ENCODE measurements at regions not wholly inside any gene's neighbourhood (a gene's known extent, or its start where the extent isn't known, plus 50 kb on each side); places are given as distances from the start of the nearest gene placed in this dataset.
"Not testable (repeated sequence)": the region's sequence is repeated elsewhere in the genome, so short reads cannot be mapped to it uniquely, and the experiment has no call there.

GRCh38 chr7:153404781-153405279, 645.3 kb downstream of the ACTR3B start:
- no peaks in the 10 kb centered on the region for H3K36me3 ChIP-seq (ENCODE audit: control insufficient read depth, insufficient read depth, low read length)
- peaks cover 30% of the 10 kb centered on the region for H3K9me3 ChIP-seq (ENCODE audit: control insufficient read depth, insufficient read depth, low read depth, low read length)
- H3K27me3 ChIP-seq (ENCODE audit: control insufficient read depth, insufficient read depth, low read length), result no peaks in the 10 kb centered on the region
- no peaks in the 10 kb centered on the region for H3K4me1 ChIP-seq (ENCODE audit: control insufficient read depth, insufficient read depth, low read length)
- no peak overlapping the region for H3K27ac ChIP-seq (ENCODE audit: low read depth, low read length)
- H3K4me3 ChIP-seq (ENCODE audit: low read depth, low read length), result no peak overlapping the region
- no peak overlapping the region for H3K9ac ChIP-seq (ENCODE audit: low read length)

GRCh38 chr7:153405704-153406485, 646.3 kb upstream of the DPP6 start:
- no peaks in the 10 kb centered on the region for H3K4me1 ChIP-seq (ENCODE audit: control insufficient read depth, insufficient read depth, low read length)
- no peaks in the 10 kb centered on the region for H3K27me3 ChIP-seq (ENCODE audit: control insufficient read depth, insufficient read depth, low read length)
- peaks cover 22% of the 10 kb centered on the region for H3K9me3 ChIP-seq (ENCODE audit: control insufficient read depth, insufficient read depth, low read depth, low read length)
- no peaks in the 10 kb centered on the region for H3K36me3 ChIP-seq (ENCODE audit: control insufficient read depth, insufficient read depth, low read length)
- no peak overlapping the region for H3K9ac ChIP-seq (ENCODE audit: low read length)
- H3K4me3 ChIP-seq (ENCODE audit: low read depth, low read length), result no peak overlapping the region
- no peak overlapping the region for H3K27ac ChIP-seq (ENCODE audit: low read depth, low read length)

GRCh38 chr7:153406486-153406872, 645.7 kb upstream of the DPP6 start:
- Histone ChIP-seq H3K4me3 (ENCODE audit: low read depth, low read length) (no peak overlapping the region), H3K27ac (ENCODE audit: low read depth, low read length) (no peak overlapping the region), H3K36me3 (ENCODE audit: control insufficient read depth, insufficient read depth, low read length) (no peaks in the 10 kb centered on the region), H3K9ac (ENCODE audit: low read length) (no peak overlapping the region), H3K4me1 (ENCODE audit: control insufficient read depth, insufficient read depth, low read length) (no peaks in the 10 kb centered on the region), H3K9me3 (ENCODE audit: control insufficient read depth, insufficient read depth, low read depth, low read length) (peaks cover 24% of the 10 kb centered on the region), H3K27me3 (ENCODE audit: control insufficient read depth, insufficient read depth, low read length) (no peaks in the 10 kb centered on the region)

GRCh38 chr7:153407291-153408046, 644.7 kb upstream of the DPP6 start:
- no peaks in the 10 kb centered on the region for H3K4me1 ChIP-seq (ENCODE audit: control insufficient read depth, insufficient read depth, low read length)
- H3K9ac ChIP-seq (ENCODE audit: low read length), result no peak overlapping the region
- H3K4me3 ChIP-seq (ENCODE audit: low read depth, low read length), result no peak overlapping the region
- no peak overlapping the region for H3K27ac ChIP-seq (ENCODE audit: low read depth, low read length)
- H3K9me3 ChIP-seq (ENCODE audit: control insufficient read depth, insufficient read depth, low read depth, low read length), result peaks cover 24% of the 10 kb centered on the region
- H3K27me3 ChIP-seq (ENCODE audit: control insufficient read depth, insufficient read depth, low read length), result no peaks in the 10 kb centered on the region
- H3K36me3 ChIP-seq (ENCODE audit: control insufficient read depth, insufficient read depth, low read length), result no peaks in the 10 kb centered on the region

- Histone ChIP-seq H3K4me1 (ENCODE audit: control insufficient read depth, insufficient read depth, low read length) (no peaks in the 10 kb centered on the region), H3K27ac (ENCODE audit: low read depth, low read length) (no peak overlapping the region), H3K36me3 (ENCODE audit: control insufficient read depth, insufficient read depth, low read length) (no peaks in the 10 kb centered on the region), H3K4me3 (ENCODE audit: low read depth, low read length) (no peak overlapping the region), H3K9ac (ENCODE audit: low read length) (no peak overlapping the region), H3K27me3 (ENCODE audit: control insufficient read depth, insufficient read depth, low read length) (no peaks in the 10 kb centered on the region), H3K9me3 (ENCODE audit: control insufficient read depth, insufficient read depth, low read depth, low read length) (peaks cover 23% of the 10 kb centered on the region)
Measured at GRCh38 chr7:153408360-153409335, 643.5 kb upstream of the DPP6 start.

- not testable (repeated sequence) for H3K27ac ChIP-seq (ENCODE audit: low read depth, low read length); H3K27me3 ChIP-seq (ENCODE audit: control insufficient read depth, insufficient read depth, low read length); H3K36me3 ChIP-seq (ENCODE audit: control insufficient read depth, insufficient read depth, low read length); H3K4me3 ChIP-seq (ENCODE audit: low read depth, low read length); H3K9ac ChIP-seq (ENCODE audit: low read length); H3K4me1 ChIP-seq (ENCODE audit: control insufficient read depth, insufficient read depth, low read length)
- peaks cover 20% of the 10 kb centered on the region for H3K9me3 ChIP-seq (ENCODE audit: control insufficient read depth, insufficient read depth, low read depth, low read length)
Measured at GRCh38 chr7:153409567-153410342, 642.4 kb upstream of the DPP6 start.

GRCh38 chr7:153410997-153411642, 641.1 kb upstream of the DPP6 start:
- not testable (repeated sequence) for H3K4me3 ChIP-seq (ENCODE audit: low read depth, low read length); H3K27ac ChIP-seq (ENCODE audit: low read depth, low read length); H3K36me3 ChIP-seq (ENCODE audit: control insufficient read depth, insufficient read depth, low read length); H3K27me3 ChIP-seq (ENCODE audit: control insufficient read depth, insufficient read depth, low read length); H3K4me1 ChIP-seq (ENCODE audit: control insufficient read depth, insufficient read depth, low read length); H3K9ac ChIP-seq (ENCODE audit: low read length)
- H3K9me3 ChIP-seq (ENCODE audit: control insufficient read depth, insufficient read depth, low read depth, low read length), result peaks cover 23% of the 10 kb centered on the region

GRCh38 chr7:153412114-153412823, 639.9 kb upstream of the DPP6 start:
- H3K36me3 ChIP-seq (ENCODE audit: control insufficient read depth, insufficient read depth, low read length); H3K4me1 ChIP-seq (ENCODE audit: control insufficient read depth, insufficient read depth, low read length); H3K4me3 ChIP-seq (ENCODE audit: low read depth, low read length); H3K27me3 ChIP-seq (ENCODE audit: control insufficient read depth, insufficient read depth, low read length); H3K27ac ChIP-seq (ENCODE audit: low read depth, low read length); H3K9ac ChIP-seq (ENCODE audit: low read length): not testable (repeated sequence)
- H3K9me3 ChIP-seq (ENCODE audit: control insufficient read depth, insufficient read depth, low read depth, low read length), result peaks cover 23% of the 10 kb centered on the region

GRCh38 chr7:153412824-153413198, 639.4 kb upstream of the DPP6 start:
- peaks cover 21% of the 10 kb centered on the region for H3K9me3 ChIP-seq (ENCODE audit: control insufficient read depth, insufficient read depth, low read depth, low read length)
- H3K27me3 ChIP-seq (ENCODE audit: control insufficient read depth, insufficient read depth, low read length); H3K27ac ChIP-seq (ENCODE audit: low read depth, low read length); H3K36me3 ChIP-seq (ENCODE audit: control insufficient read depth, insufficient read depth, low read length); H3K4me1 ChIP-seq (ENCODE audit: control insufficient read depth, insufficient read depth, low read length); H3K4me3 ChIP-seq (ENCODE audit: low read depth, low read length); H3K9ac ChIP-seq (ENCODE audit: low read length): not testable (repeated sequence)

Measured in HUES6 (cell line).